ENCODE measurements at regions not wholly inside any gene's neighbourhood (a gene's known extent, or its start where the extent isn't known, plus 50 kb on each side); places are given as distances from the start of the nearest gene placed in this dataset.

DNA sequence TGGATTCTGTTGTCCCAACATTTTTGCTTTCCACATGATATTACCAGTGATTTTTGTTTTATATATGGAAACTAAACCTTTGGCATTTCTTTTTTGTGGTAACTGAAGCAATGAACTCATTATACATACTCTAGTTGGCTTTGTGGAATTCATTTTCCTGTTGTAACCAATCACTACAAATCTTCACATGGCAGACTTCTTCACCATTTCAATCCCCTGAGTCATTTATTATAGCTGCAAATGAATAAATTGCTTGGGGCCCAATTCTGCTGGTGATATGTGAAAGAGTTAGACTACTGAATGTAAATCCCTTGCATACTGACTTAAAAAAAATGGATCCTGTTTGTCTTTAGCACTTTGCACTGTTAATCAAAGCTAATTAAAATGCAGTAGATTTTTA is 1709.6 kb upstream of the WWC1 start:
- H3K36me3 ChIP-seq (ENCODE audit: control insufficient read depth in 2 of 2, extremely low read depth in 1 of 2, insufficient read depth in 2 of 2, low read length in 2 of 2) = no peaks in the 10 kb centered on the region
- BruUV-seq (replicated peaks) = no TSS peak
- POLR2A ChIA-PET = no interaction called here
- no peak for DNase-seq (ENCODE audit: low read depth, low spot score)
- dilution Hi-C loops (cut with MboI; ENCODE audit: extremely low pct_ligation_motif_present, low sequenced_read_pairs) (no loop called here), intact Hi-C loops (cut with micrococcal nuclease) (no loop called here)
- CTCF ChIA-PET = no interaction called here
- H3K4me3 ChIP-seq (replicated peaks in 1 of 3; ENCODE audit: insufficient read depth in 1 of 3, low read depth in 1 of 3, low read length in 3 of 3) = no peak overlapping the region
- FAIRE-seq = no peak
- H3K79me2 ChIP-seq (ENCODE audit: control insufficient read depth, insufficient read depth, low read length) = no peaks in the 10 kb centered on the region
- H3K27ac ChIP-seq (ENCODE audit: insufficient read depth, low read depth, low read length) = no peak overlapping the region
- H3K27me3 ChIP-seq (ENCODE audit: control insufficient read depth in 2 of 2, insufficient read depth in 2 of 2, low read length in 2 of 2) = no peaks in the 10 kb centered on the region
- no peaks in the 10 kb centered on the region for H3K4me1 ChIP-seq (ENCODE audit: control insufficient read depth, extremely low read depth, insufficient read depth, low read length)
- H3K4me2 ChIP-seq (ENCODE audit: insufficient read depth, low read length) = no peak overlapping the region
- H3K9me3 ChIP-seq (replicated peaks; ENCODE audit: control insufficient read depth, insufficient read depth, low read length) = peaks cover 4% of the 10 kb centered on the region
- no peak overlapping the region for H3K9ac ChIP-seq (replicated peaks; ENCODE audit: extremely low read depth, insufficient read depth, low read length)
- H2AFZ ChIP-seq (ENCODE audit: low read depth, low read length) = no peak overlapping the region
- TF ChIP-seq EZH2 (IDR thresholded peaks at IDR 0.05; ENCODE audit: borderline replicate concordance, low read depth, low read length, severe bottlenecking) = no peak
- no peak for TF ChIP-seq JUN (IDR thresholded peaks at IDR 0.05; ENCODE audit: borderline replicate concordance, insufficient read depth, insufficient read length, low read depth)
- TF ChIP-seq, protein P1, sequence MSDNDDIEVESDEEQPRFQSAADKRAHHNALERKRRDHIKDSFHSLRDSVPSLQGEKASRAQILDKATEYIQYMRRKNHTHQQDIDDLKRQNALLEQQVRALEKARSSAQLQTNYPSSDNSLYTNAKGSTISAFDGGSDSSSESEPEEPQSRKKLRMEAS (IDR thresholded peaks at IDR 0.05; ENCODE audit: insufficient read depth, insufficient read length) = no peak
- no peaks in the 10 kb centered on the region for H4K20me1 ChIP-seq (replicated peaks; ENCODE audit: control insufficient read depth, extremely low read depth, insufficient read depth, low read length)
- H3K9me1 ChIP-seq (replicated peaks; ENCODE audit: control insufficient read depth, extremely low read depth, insufficient read depth, low read length) = no peaks in the 10 kb centered on the region

DNA sequence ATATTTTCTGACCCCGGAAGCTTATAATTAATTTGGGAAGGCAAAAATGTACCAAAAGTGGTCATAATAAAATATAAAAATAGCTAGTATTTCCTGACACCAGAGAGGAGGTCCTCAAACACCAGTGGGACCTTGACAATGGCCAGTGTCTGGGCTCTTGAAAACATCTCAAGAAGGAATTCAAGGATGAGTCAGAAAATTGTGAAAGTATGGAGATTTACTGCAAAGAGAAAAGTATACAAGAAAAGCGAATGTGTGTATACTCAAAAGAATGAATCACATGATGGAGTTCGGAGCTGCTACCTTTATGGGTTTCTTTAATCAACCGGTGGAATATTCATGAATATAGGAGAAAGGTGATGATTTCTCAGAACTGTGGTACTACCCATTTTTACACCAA is 1709.0 kb upstream of the WWC1 start:
- no peak overlapping the region for H3K4me3 ChIP-seq (replicated peaks in 1 of 3; ENCODE audit: insufficient read depth in 1 of 3, low read depth in 1 of 3, low read length in 3 of 3)
- H3K27ac ChIP-seq (ENCODE audit: insufficient read depth, low read depth, low read length) = no peak overlapping the region
- intact Hi-C loops (cut with micrococcal nuclease) = no loop called here
- DNase-seq (ENCODE audit: low read depth, low spot score) = no peak
- no peak overlapping the region for H2AFZ ChIP-seq (ENCODE audit: low read depth, low read length)
- CTCF ChIA-PET = no interaction called here
- BruUV-seq (replicated peaks) = no TSS peak
- no peaks in the 10 kb centered on the region for H4K20me1 ChIP-seq (replicated peaks; ENCODE audit: control insufficient read depth, extremely low read depth, insufficient read depth, low read length)
- dilution Hi-C loops (cut with MboI; ENCODE audit: extremely low pct_ligation_motif_present, low sequenced_read_pairs) = no loop called here
- H3K9me3 ChIP-seq (replicated peaks; ENCODE audit: control insufficient read depth, insufficient read depth, low read length) = peaks cover 4% of the 10 kb centered on the region
- FAIRE-seq = no peak
- H3K4me1 ChIP-seq (ENCODE audit: control insufficient read depth, extremely low read depth, insufficient read depth, low read length) = no peaks in the 10 kb centered on the region
- no peak overlapping the region for H3K4me2 ChIP-seq (ENCODE audit: insufficient read depth, low read length)
- H3K79me2 ChIP-seq (ENCODE audit: control insufficient read depth, insufficient read depth, low read length) = no peaks in the 10 kb centered on the region
- POLR2A ChIA-PET = no interaction called here
- H3K27me3 ChIP-seq (ENCODE audit: control insufficient read depth in 2 of 2, insufficient read depth in 2 of 2, low read length in 2 of 2) = no peaks in the 10 kb centered on the region
- TF ChIP-seq, protein P2, sequence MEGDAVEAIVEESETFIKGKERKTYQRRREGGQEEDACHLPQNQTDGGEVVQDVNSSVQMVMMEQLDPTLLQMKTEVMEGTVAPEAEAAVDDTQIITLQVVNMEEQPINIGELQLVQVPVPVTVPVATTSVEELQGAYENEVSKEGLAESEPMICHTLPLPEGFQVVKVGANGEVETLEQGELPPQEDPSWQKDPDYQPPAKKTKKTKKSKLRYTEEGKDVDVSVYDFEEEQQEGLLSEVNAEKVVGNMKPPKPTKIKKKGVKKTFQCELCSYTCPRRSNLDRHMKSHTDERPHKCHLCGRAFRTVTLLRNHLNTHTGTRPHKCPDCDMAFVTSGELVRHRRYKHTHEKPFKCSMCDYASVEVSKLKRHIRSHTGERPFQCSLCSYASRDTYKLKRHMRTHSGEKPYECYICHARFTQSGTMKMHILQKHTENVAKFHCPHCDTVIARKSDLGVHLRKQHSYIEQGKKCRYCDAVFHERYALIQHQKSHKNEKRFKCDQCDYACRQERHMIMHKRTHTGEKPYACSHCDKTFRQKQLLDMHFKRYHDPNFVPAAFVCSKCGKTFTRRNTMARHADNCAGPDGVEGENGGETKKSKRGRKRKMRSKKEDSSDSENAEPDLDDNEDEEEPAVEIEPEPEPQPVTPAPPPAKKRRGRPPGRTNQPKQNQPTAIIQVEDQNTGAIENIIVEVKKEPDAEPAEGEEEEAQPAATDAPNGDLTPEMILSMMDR (IDR thresholded peaks at IDR 0.05; ENCODE audit: extremely low read depth in 1 of 2, insufficient read depth in 1 of 2, low read depth in 1 of 2, low read length in 2 of 2) = no peak
- TF ChIP-seq FOS (IDR thresholded peaks at IDR 0.05; ENCODE audit: borderline replicate concordance, insufficient read depth, low read length) (no peak), POLR2AphosphoS5 (IDR thresholded peaks at IDR 0.05; ENCODE audit: insufficient read depth, low read depth, low read length) (no peak), GATA2 (IDR thresholded peaks at IDR 0.05; ENCODE audit: insufficient read depth, insufficient read length, low read depth, low read length) (no peak), POLR2A (IDR thresholded peaks at IDR 0.05; ENCODE audit: low read depth, low read length) (no peak), EZH2 (IDR thresholded peaks at IDR 0.05; ENCODE audit: borderline replicate concordance, low read depth, low read length, severe bottlenecking) (no peak), MYC (IDR thresholded peaks at IDR 0.05; ENCODE audit: low read depth, low read length) (no peak)
- TF ChIP-seq, protein P1 (IDR thresholded peaks at IDR 0.05; ENCODE audit: insufficient read depth, insufficient read length) = no peak
- no peak overlapping the region for H3K9ac ChIP-seq (replicated peaks; ENCODE audit: extremely low read depth, insufficient read depth, low read length)
- H3K9me1 ChIP-seq (replicated peaks; ENCODE audit: control insufficient read depth, extremely low read depth, insufficient read depth, low read length) = no peaks in the 10 kb centered on the region
- H3K36me3 ChIP-seq (ENCODE audit: control insufficient read depth in 2 of 2, extremely low read depth in 1 of 2, insufficient read depth in 2 of 2, low read length in 2 of 2) = no peaks in the 10 kb centered on the region

Data from endothelial cell of umbilical vein (primary cell).